Breast epithelium (tissue), 3 donors: ENCODE measurements at regions not wholly inside any gene's neighbourhood (a gene's known extent, or its start where the extent isn't known, plus 50 kb on each side); places are given as distances from the start of the nearest gene placed in this dataset.

ENCODE experiments used
- POLR2A ChIP-seq: fragments of 450-650 bp; IDR thresholded peaks from one replicate; pipeline ENCODE4 v1.6.1; 2016; ENCODE audit warnings: antibody characterized with exemption, mild to moderate bottlenecking, moderate library complexity
- TF ChIP-seq, protein P1 (sequence below), 3 donors: fragments of 450-650 bp; IDR thresholded peaks; one replicate each; pipeline ENCODE4 v1.5.1; 2016 to 2017; ENCODE audit warnings: antibody characterized with exemption in 3 of 3, mild to moderate bottlenecking in 3 of 3, moderate library complexity in 3 of 3

GRCh38 chr9:30718483-30718882, 1666.0 kb upstream of the ACO1 start:
- TF ChIP-seq, protein P1, sequence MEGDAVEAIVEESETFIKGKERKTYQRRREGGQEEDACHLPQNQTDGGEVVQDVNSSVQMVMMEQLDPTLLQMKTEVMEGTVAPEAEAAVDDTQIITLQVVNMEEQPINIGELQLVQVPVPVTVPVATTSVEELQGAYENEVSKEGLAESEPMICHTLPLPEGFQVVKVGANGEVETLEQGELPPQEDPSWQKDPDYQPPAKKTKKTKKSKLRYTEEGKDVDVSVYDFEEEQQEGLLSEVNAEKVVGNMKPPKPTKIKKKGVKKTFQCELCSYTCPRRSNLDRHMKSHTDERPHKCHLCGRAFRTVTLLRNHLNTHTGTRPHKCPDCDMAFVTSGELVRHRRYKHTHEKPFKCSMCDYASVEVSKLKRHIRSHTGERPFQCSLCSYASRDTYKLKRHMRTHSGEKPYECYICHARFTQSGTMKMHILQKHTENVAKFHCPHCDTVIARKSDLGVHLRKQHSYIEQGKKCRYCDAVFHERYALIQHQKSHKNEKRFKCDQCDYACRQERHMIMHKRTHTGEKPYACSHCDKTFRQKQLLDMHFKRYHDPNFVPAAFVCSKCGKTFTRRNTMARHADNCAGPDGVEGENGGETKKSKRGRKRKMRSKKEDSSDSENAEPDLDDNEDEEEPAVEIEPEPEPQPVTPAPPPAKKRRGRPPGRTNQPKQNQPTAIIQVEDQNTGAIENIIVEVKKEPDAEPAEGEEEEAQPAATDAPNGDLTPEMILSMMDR (IDR thresholded peaks at IDR 0.05), result no peak
- TF ChIP-seq POLR2A, result no peak
